Natural killer cell (primary cell): ENCODE measurements at regions not wholly inside any gene's neighbourhood (a gene's known extent, or its start where the extent isn't known, plus 50 kb on each side); places are given as distances from the start of the nearest gene placed in this dataset.

Source experiments
- ATAC-seq, 3 donors: fragments of 150-1000 bp in 2 of 3; fragments of 200-7000 bp in 1 of 3; cut with Tn5 transposase; 1 replicate in 1 of 3; 2 replicates in 2 of 3; pipeline ENCODE4 v1.10.0; 2021; ENCODE audit warnings: mild to moderate bottlenecking in 2 of 3, moderate library complexity in 2 of 3
- DNase-seq, 2 donors: peaks; one replicate each; pipeline versions ENCODE4 v3.0.0 to v3.0.0-alpha.2; 2013 to 2021; ENCODE audit warnings: mixed read lengths in 1 of 2
- H3K27ac ChIP-seq: one replicate; pipeline ENCODE4 v1.5.1; 2013; ENCODE audit warnings: mild to moderate bottlenecking, low read length
- H3K27me3 ChIP-seq: one replicate; pipeline ENCODE4 v1.6.1; 2013; ENCODE audit warnings: low read length; ENCODE audit not compliant: control insufficient read depth, insufficient read depth
- H3K36me3 ChIP-seq: one replicate; pipeline ENCODE4 v1.6.1; 2013; ENCODE audit warnings: low read length; ENCODE audit not compliant: control insufficient read depth, insufficient read depth
- H3K4me1 ChIP-seq: one replicate; pipeline ENCODE4 v1.6.1; 2013; ENCODE audit warnings: low read length; ENCODE audit not compliant: control insufficient read depth, insufficient read depth
- H3K4me3 ChIP-seq: one replicate; pipeline ENCODE4 v1.5.1; 2013; ENCODE audit warnings: low read length
- H3K9me3 ChIP-seq: one replicate; pipeline ENCODE4 v1.6.1; 2013; ENCODE audit warnings: low read length; ENCODE audit not compliant: control insufficient read depth, insufficient read depth
- H3K27ac Mint-ChIP-seq, 2 donors: one replicate each; pipeline ENCODE4 v1.8.0; 2022; ENCODE audit warnings: mild to moderate bottlenecking in 2 of 2, mixed read lengths in 2 of 2, moderate library complexity in 1 of 2
- H3K27me3 Mint-ChIP-seq, 2 donors: one replicate each; pipeline ENCODE4 v1.8.0; 2022; ENCODE audit warnings: low read depth in 2 of 2, mixed read lengths in 2 of 2
- H3K36me3 Mint-ChIP-seq: one replicate; pipeline ENCODE4 v1.8.0; 2022; ENCODE audit warnings: mixed read lengths
- H3K4me1 Mint-ChIP-seq, 2 donors: one replicate each; pipeline ENCODE4 v1.8.0; 2022; ENCODE audit warnings: mixed read lengths in 2 of 2
- H3K4me3 Mint-ChIP-seq: one replicate; pipeline ENCODE4 v1.8.0; 2022; ENCODE audit warnings: mild to moderate bottlenecking, moderate library complexity, mixed read lengths
- H3K9me3 Mint-ChIP-seq, 2 donors: one replicate each; pipeline ENCODE4 v1.8.0; 2022; ENCODE audit warnings: mixed read lengths in 2 of 2
- CTCF ChIP-seq: fragments of 200-600 bp; IDR thresholded peaks from one replicate; pipeline ENCODE4 v1.8.0; 2022; ENCODE audit warnings: antibody characterized with exemption
- WGBS: methylation state at CpG from one replicate; pipeline ENCODE4 v1.1.7; 2013; ENCODE audit warnings: missing lambda C conversion rate; ENCODE audit not compliant: insufficient coverage; 5-methylcytosine and 5-hydroxymethylcytosine counted together
- intact Hi-C: fragments of 100-400 bp; cut with micrococcal nuclease; formaldehyde crosslinking; loops from one replicate; pipeline ENCODE4 v1.14.2; 2022

GRCh38 chr14:95460647-95461478 is 55.6 kb downstream of the SYNE3 start:
- ATAC-seq (no peak), DNase-seq (no peak)
- Histone ChIP-seq H3K27ac (no peak overlapping the region), H3K9me3 (no peaks in the 10 kb centered on the region), H3K4me3 (no peak overlapping the region), H3K36me3 (peaks cover 13% of the 10 kb centered on the region), H3K4me1 (peaks cover 32% of the 10 kb centered on the region), H3K27me3 (no peaks in the 10 kb centered on the region)
- no peaks in the 10 kb centered on the region for H3K27me3 Mint-ChIP-seq
- H3K27ac Mint-ChIP-seq: no peak overlapping the region
- TF ChIP-seq CTCF: no peak
- intact Hi-C loops: no loop called here
- peaks cover 10 to 25% of the 10 kb centered on the region in 2 donors for H3K4me1 Mint-ChIP-seq
- 95% methylated on average over 29 of the region's 29 CpGs for WGBS
- no peak overlapping the region for H3K4me3 Mint-ChIP-seq
- no peaks in the 10 kb centered on the region for H3K36me3 Mint-ChIP-seq
- no peaks in the 10 kb centered on the region for H3K9me3 Mint-ChIP-seq

DNA sequence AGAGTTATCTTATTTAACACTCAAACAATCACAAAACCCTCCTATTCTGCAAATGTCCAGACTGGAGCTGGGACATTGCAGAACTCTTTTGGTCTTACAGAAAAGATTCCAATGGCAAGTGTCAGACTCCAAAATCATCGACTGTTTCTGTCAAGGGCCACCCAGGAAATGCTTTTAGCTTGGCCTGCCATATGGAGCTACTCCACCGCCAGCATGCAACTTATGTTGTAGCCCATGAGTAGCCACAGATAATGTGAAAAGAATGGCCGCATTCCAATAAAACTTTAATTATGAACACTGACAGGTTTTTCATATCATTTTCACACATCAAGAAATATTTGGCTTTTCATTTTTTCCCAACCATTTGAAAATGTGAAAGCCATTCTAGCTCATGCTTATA is 57.5 kb downstream of the SYNE3 start:
- H3K9me3 ChIP-seq: no peaks in the 10 kb centered on the region
- no peak overlapping the region for H3K27ac ChIP-seq
- H3K4me3 ChIP-seq: no peak overlapping the region
- peaks cover 10 to 17% of the 10 kb centered on the region in 2 donors for H3K4me1 Mint-ChIP-seq
- H3K27me3 ChIP-seq: no peaks in the 10 kb centered on the region
- peak overlapping the region in 1 of 2 donors; percentile 24 for H3K27ac Mint-ChIP-seq
- ATAC-seq (no peak), DNase-seq (no peak)
- 97% methylated on average over 3 of the region's 3 CpGs for WGBS
- peaks cover 26% of the 10 kb centered on the region for H3K4me1 ChIP-seq
- H3K27me3 Mint-ChIP-seq: no peaks in the 10 kb centered on the region
- peaks cover 21% of the 10 kb centered on the region for H3K36me3 ChIP-seq
- intact Hi-C loops: no loop called here
- no peak for TF ChIP-seq CTCF
- no peaks in the 10 kb centered on the region for H3K9me3 Mint-ChIP-seq
- no peaks in the 10 kb centered on the region for H3K36me3 Mint-ChIP-seq
- no peak overlapping the region for H3K4me3 Mint-ChIP-seq

GRCh38 chr14:95458459-95458858 is 58.0 kb downstream of the SYNE3 start:
- H3K4me3 Mint-ChIP-seq: no peak overlapping the region
- H3K4me1 Mint-ChIP-seq: peaks cover 7 to 12% of the 10 kb centered on the region in 2 donors
- no peaks in the 10 kb centered on the region for H3K9me3 ChIP-seq
- no peak for ATAC-seq
- no peak overlapping the region for H3K27ac ChIP-seq
- peak overlapping the region in 1 of 2 donors; percentile 24 for H3K27ac Mint-ChIP-seq
- WGBS: 100% methylated on average over 4 of the region's 4 CpGs
- H3K36me3 Mint-ChIP-seq: no peaks in the 10 kb centered on the region
- H3K27me3 Mint-ChIP-seq: no peaks in the 10 kb centered on the region
- H3K4me3 ChIP-seq: no peak overlapping the region
- H3K4me1 ChIP-seq: peaks cover 22% of the 10 kb centered on the region
- TF ChIP-seq CTCF: no peak
- intact Hi-C loops: no loop called here
- no peaks in the 10 kb centered on the region for H3K27me3 ChIP-seq
- DNase-seq: no peak
- H3K9me3 Mint-ChIP-seq: no peaks in the 10 kb centered on the region
- peaks cover 20% of the 10 kb centered on the region for H3K36me3 ChIP-seq

DNA sequence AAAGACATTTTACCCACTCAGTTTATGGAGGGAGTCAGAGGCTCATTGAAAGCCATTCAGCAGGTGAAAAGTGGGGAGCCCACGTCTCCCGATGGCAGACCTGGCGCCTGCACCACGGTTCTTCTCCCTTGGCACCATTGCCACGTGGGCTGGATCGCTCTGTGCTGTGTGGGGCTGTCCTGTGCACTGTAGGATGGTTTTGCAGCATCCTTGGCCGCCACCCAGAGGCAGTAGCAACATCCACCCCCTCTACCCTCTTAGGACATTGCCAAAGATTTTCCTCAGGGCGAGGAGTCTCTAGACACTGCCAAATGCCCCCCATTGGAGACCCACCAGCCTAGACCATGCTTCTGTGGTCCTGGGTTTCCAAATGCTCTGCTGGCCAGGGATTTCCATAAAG is 60.2 kb downstream of the SYNE3 start:
- no peak overlapping the region for H3K4me3 ChIP-seq
- WGBS: 92% methylated on average over 8 of the region's 8 CpGs
- H3K9me3 ChIP-seq: no peaks in the 10 kb centered on the region
- DNase-seq (no peak), ATAC-seq (no peak)
- no peak overlapping the region for H3K4me3 Mint-ChIP-seq
- no peak overlapping the region for H3K27ac Mint-ChIP-seq
- H3K27ac ChIP-seq: no peak overlapping the region
- no peaks in the 10 kb centered on the region for H3K36me3 Mint-ChIP-seq
- peaks cover 25% of the 10 kb centered on the region for H3K36me3 ChIP-seq
- no peaks in the 10 kb centered on the region for H3K27me3 ChIP-seq
- no peak for TF ChIP-seq CTCF
- intact Hi-C loops: no loop called here
- no peaks in the 10 kb centered on the region for H3K27me3 Mint-ChIP-seq
- H3K4me1 Mint-ChIP-seq: no peaks in the 10 kb centered on the region
- H3K4me1 ChIP-seq: peaks cover 4% of the 10 kb centered on the region
- H3K9me3 Mint-ChIP-seq: no peaks in the 10 kb centered on the region
